GM19193 (cell line): ENCODE measurements at regions not wholly inside any gene's neighbourhood (a gene's known extent, or its start where the extent isn't known, plus 50 kb on each side); places are given as distances from the start of the nearest gene placed in this dataset.

ENCODE experiments used
- POLR2A ChIP-seq: IDR thresholded peaks from 4 replicates; pipeline ENCODE4 v1.6.1; 2011; ENCODE audit not compliant: insufficient read depth, insufficient read length; ENCODE audit errors: extremely low read depth

DNA sequence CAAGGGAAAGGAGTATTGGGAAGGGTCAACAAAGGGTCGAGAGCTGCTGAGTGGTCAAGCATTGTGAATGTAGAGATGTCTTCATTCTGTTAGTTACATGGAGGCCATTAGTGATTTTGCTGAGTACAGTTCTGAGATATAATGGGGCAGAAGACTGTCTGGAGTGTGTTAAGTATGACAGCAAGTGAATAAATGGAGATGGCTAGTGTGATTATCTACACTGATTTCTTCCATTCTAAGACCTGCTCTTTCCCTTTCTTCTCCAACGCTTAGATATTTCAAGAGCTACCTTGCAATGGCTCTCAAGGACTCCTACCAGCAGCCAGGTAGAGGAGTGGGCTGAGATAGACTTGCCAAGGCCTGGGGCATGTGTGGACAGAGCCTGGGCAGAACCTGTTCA is 216.5 kb downstream of the MFSD1 start:
- TF ChIP-seq POLR2A: no peak

DNA sequence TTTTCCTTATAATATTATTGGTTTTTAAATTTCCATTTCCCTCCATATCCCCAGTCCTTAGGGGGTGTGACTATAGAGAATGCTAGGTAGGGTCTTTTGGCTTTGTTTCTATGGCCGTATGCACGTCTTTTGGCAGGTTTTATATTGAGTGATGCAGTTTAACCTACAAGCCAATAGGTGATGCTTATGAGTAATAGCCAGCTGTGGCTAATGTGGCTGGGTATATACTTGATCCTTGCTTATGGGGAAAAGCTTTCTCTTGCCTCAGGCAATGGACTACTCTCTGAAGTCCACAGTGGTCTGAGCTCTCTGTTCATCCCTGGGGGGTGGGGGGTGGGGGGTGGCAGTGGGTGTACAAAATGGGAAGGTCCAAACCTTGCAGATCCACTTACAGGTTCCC is 223.9 kb downstream of the MFSD1 start:
- no peak for TF ChIP-seq POLR2A

DNA sequence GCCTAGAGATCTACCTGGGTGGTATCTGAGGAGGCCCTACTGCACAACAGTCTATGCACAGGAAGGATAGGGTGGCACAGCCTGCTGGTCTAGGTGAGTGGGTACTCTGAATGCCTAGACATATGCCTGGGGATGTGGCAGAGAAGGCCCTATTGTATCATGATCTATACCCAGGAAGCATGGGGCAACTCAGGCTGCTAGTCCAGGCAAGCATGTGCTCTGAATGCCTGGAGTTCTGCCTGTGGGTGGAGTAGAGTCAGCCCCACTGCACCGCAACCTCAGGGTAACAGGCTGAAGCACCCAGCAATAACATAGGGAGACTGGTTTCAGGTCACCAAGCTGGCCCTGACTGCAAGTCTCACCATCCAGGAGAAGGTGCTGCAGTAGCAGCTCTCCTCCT is 224.7 kb downstream of the MFSD1 start:
- no peak for TF ChIP-seq POLR2A

DNA sequence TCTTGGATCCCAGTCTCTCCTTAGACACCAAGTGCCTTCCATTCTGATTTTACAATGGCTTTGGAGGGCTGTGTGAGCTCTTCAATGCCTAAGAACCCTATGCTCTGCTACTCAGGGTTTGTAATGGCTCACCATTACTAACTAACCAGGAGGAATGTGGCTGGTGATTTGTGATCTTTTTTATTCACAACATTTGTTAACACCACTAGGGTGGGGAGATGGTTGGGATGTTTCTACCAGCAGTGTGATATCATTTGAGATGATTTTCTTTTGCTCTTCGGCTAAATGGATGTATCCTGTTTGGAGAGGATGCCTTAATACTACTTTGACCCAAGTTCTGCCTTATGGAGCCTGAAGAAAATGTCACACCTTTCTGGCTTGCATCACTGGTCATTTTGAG is 226.9 kb downstream of the MFSD1 start:
- TF ChIP-seq POLR2A: no peak

DNA sequence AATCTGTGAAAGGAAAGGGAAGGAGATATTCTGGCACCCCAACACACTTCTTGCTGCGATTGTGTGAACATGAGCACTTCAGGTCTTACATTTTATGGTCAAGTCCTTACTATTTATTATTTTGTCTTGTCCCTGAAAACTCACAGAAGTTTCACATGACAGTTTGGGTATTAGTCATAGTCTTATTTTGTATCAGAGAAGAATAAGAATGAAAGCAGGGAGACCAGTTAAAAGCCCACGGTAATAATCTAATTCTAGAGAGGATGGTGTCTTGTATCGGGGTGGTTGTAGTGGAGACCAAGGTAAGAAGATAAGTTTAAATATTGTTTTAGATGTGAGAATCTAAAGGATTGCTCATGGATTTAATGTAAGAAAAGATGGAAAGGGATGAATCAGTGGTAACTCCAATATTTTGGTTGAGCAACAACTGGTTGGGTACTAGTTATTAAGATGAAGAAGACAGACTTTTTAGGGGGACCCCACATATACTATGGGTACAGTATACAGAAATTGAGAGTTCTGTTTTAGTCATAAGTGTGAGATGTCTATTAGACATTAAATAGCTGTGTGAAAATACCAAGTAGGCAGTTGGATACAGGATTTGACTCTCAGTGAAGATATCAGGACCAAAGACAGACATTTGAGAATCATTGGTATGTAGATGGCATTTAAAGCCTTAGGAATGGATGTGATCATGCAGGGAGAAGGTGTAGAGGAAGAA is 227.6 kb downstream of the MFSD1 start:
- TF ChIP-seq POLR2A: no peak

DNA sequence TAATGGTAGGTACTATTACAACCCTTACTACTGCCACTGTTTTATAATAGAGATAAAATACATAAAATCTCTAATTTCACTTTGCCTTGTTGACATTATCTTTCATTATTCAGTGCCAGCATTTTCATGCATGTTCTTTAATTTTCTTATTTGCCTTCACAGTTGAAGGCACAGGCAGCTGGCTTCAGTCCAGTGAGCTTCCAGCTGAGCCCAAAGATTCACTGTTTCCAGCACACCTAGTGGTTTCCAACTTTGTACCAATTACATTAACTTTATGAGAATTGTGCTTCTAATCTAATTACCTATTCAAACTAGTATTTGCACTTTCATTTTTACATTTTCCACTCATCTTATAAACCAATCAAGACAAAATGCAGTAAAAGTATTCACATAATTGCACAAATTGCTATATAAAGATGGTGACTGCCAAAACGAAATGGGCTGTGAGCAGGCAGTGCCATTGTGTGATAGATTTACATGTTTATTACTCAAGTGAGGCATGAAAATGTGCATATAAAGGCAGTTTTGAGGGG is 228.3 kb downstream of the MFSD1 start:
- no peak for TF ChIP-seq POLR2A

DNA sequence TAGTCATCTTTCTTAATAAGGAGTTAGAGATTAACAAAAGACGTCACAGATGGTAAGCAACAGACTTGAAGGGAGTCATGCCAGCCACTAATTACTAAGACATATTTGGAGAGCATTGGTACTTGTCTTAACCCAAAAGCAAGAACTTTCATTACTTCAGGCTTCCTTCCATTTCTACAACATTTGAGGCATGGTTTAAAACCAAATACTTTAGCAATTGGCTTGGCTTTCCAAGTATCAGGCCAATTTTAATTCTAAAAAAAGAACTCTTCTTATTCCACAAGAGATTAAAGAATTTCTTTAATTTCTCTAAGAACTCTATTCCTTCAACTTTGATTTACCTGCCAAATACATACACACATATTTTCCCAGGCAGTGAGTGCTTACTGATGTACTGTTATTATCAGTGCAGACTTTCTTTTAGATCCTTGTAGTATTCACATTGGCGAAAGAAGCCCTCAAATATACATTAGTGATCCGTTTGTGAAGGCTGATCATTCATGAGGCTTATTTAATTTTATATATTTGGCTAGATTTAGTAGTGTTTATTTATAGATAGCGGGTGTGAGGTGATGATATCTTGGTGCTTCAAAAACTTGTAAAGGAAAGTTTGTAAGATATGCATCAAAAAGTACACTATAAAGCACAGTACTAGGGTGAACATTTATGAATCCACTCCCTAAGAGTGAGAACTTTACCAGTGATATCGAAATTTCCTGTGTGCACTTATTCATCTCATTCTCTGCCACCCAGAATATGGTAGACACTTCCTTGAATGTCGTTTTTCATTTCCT is 229.2 kb downstream of the MFSD1 start:
- no peak for TF ChIP-seq POLR2A

DNA sequence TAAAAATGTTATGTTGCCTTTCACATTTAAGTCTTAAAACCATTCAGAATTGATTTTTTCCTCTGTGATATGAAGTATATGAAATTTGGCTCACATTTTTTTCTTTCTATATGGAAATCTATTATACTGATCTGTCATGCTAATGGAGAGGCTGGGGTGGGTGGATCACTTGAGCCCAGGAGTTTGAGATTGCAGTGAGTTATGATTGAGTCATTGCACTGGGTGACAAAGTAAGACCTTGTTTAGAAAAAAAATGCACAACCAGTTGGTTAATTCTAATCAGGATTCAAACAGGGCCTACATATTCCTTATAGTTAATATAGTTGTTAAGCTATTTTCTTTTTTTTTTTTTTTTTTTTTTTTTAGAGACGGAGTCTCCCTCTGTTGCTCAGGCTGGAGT is 230.5 kb downstream of the MFSD1 start:
- TF ChIP-seq POLR2A: no peak

DNA sequence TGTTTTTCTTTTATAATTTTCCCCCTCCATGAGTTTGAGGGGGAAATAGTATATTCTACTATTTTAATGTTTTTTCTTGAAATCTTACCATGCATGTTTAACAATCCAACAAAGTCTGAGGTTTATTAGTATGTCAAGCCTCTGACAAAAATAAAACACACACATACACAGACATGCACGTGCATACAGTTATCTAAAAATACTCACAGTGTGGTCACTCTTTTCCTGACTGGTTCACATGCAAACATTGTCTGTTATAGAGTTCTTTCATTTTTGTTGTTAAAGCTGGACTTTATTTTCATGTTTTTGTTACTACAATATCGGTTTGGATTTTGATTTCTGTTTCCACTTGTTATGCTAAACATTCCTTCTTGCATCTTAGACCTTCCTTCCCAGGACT is 236.6 kb downstream of the MFSD1 start:
- TF ChIP-seq POLR2A: no peak

DNA sequence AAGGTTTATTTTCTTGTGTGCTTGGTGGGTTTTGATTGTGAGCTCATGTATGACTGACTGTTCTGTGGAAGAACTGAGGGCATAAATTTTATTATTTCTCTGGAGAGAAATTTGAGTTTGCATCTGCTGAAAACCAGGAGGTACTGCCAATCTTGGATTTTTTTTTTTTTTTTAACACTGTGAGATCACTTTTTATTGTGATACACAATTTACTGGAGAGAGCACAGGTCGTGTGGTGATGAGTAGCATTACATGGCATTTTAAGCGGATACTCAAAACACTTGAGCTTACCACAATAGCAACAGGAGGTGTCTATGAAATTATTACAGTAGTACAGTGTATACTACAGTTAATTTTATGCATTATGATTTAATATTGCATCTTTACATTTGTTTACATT is 237.4 kb downstream of the MFSD1 start:
- no peak for TF ChIP-seq POLR2A

DNA sequence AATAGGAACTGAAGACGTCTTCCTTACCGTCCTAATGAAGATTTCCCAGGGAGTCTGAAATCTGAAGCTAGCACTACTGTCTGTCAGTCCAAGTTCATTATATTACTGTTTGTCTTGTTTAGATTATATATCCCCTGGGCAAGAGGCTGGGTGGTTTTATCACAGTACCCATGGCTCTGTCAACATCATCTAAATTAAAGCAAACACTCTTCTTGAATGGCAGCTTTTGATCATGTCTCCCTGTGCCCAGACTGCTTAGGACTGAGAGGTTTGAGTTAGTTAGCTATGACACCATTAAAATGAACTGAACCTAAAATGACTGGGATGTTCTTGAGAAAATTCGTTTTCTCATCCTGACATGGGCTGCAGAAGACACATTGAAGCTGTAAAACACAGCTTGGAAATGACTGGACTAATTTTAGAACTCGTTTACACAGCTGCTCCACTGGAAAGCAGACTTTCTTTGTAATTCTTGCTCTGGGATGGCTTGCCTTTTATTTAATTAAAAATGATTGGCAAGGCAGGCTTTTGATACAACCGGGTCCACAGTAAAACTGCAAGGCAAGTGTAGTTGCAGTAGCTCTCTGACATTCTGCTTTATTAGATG is 243.5 kb downstream of the MFSD1 start:
- no peak for TF ChIP-seq POLR2A

DNA sequence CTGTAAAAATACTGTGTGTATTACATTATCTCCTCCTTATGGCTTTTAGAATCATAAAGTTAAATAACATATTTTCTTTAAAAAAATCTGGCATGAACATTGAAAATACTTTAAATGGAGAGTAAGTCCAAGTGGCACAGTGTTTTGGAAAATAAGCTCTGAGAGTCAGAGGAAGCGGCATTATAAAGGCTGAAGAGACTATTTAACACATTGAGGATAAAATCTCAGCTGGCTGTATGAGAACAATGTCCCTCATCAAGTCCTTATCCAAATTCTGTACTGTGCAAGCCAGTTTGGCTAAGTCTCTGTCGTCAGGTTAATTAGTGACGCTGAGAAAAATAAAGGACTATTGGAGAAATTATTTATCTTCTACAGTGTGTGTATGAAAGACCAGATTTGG is 245.5 kb downstream of the MFSD1 start:
- TF ChIP-seq POLR2A: no peak

DNA sequence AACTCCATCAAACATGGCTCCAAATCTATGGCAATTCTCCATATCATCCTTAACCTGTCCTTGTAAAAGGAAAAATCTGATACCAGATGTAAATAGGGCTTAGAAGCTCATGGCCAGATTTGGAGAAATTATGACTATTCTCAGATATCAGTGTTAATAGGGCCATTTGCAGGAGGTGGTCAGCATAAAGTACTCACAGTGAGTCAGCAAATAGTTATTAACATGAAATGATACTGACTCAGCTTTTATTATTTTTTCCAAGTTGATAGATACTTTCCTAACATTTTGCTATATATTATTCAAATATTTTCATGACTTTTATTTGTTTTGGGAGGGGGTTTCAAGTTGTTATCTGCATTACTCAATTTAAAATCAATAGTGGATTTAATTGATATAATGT is 255.8 kb downstream of the MFSD1 start:
- TF ChIP-seq POLR2A: no peak

DNA sequence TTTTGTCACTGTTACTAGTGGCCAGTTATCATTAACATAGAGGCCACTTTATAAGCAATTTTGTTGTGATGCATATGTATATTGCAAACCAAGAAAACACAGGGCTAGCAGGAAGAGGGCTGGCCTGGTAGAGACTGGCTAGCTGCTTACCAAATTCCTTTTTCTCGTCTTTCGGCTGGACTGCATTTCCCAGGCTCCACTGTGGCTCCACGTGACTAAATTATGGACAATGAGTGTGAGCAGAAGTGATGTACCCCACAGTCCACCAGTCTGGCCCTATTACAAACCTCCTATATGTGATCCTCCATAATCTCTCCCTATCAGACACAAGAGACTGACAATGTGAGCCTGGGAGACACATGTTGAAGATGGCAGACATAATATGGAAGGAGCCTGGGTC is 257.0 kb downstream of the MFSD1 start:
- no peak for TF ChIP-seq POLR2A

DNA sequence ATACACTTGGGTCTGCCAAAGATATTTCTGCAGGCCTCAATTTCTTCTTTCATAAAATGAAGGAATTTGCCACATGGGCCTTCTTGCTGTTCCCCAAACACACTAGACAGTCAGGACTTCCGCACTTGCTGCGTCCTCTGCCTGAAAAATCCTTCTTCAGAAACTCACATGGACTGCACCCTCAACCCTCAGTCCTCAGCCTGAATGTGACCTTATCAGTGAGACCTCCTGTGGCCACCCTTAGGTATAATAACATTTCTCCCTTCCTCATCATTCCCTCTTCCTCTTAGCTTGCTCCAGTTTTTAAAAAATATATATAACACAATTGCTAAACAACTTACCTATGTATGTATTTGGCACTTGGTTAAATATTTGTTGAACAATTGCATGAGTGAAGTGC is 257.5 kb downstream of the MFSD1 start:
- TF ChIP-seq POLR2A: no peak
